Neural progenitor cell (in vitro differentiated cells): ENCODE measurements at regions not wholly inside any gene's neighbourhood (a gene's known extent, or its start where the extent isn't known, plus 50 kb on each side); places are given as distances from the start of the nearest gene placed in this dataset.

ENCODE experiments used
- DNase-seq: peaks from one replicate; pipeline ENCODE4 v3.0.0-alpha.2; 2016; ENCODE audit warnings: low spot score
- H2AFZ ChIP-seq: fragments of 200-600 bp; sonication (generic); replicated peaks from 2 replicates; pipeline ENCODE4 v1.6.1; 2016; ENCODE audit warnings: antibody characterized with exemption
- H3F3A ChIP-seq: fragments of 200-600 bp; sonication (generic); 2 replicates; pipeline ENCODE4 v1.6.1; 2016; ENCODE audit warnings: antibody characterized with exemption, low read depth
- H3K27ac ChIP-seq: fragments of 200-600 bp; sonication (generic); 2 replicates; pipeline ENCODE4 v1.5.1; 2016; ENCODE audit warnings: mild to moderate bottlenecking
- H3K27me3 ChIP-seq: fragments of 200-600 bp; sonication (generic); 2 replicates; pipeline ENCODE4 v1.6.1; 2016; ENCODE audit warnings: mild to moderate bottlenecking, moderate library complexity
- H3K36me3 ChIP-seq: fragments of 200-600 bp; sonication (generic); 2 replicates; pipeline ENCODE4 v1.5.1; 2016
- H3K4me1 ChIP-seq: fragments of 200-600 bp; sonication (generic); 2 replicates; pipeline ENCODE4 v1.6.1; 2016; ENCODE audit warnings: mixed run types
- H3K4me2 ChIP-seq: fragments of 200-600 bp; sonication (generic); 2 replicates; pipeline ENCODE4 v1.6.1; 2016
- H3K4me3 ChIP-seq: fragments of 200-600 bp; sonication (generic); 2 replicates; pipeline ENCODE4 v1.5.1; 2016
- H3K79me2 ChIP-seq: fragments of 200-600 bp; sonication (generic); 2 replicates; pipeline ENCODE4 v1.6.1; 2016; ENCODE audit warnings: low read depth
- H3K9ac ChIP-seq: fragments of 200-600 bp; sonication (generic); 2 replicates; pipeline ENCODE4 v1.6.1; 2016
- H3K9me3 ChIP-seq: fragments of 200-600 bp; sonication (generic); 2 replicates; pipeline ENCODE4 v1.5.1; 2016; ENCODE audit warnings: low read depth
- H4K20me1 ChIP-seq: fragments of 200-600 bp; sonication (generic); 2 replicates; pipeline ENCODE4 v1.6.1; 2016; ENCODE audit warnings: low read depth
- H3K27ac Mint-ChIP-seq: 3 replicates; pipeline ENCODE4 v1.8.0; 2021; ENCODE audit warnings: mixed read lengths
- H3K27me3 Mint-ChIP-seq: 2 replicates; pipeline ENCODE4 v1.8.0; 2022; ENCODE audit warnings: low read depth, mild to moderate bottlenecking, inconsistent platforms, moderate library complexity, mixed read lengths; ENCODE audit not compliant: insufficient read depth
- H3K36me3 Mint-ChIP-seq: 3 replicates; pipeline ENCODE4 v1.8.0; 2021; ENCODE audit warnings: mixed read lengths
- H3K4me1 Mint-ChIP-seq: 3 replicates; pipeline ENCODE4 v1.8.0; 2021; ENCODE audit warnings: mixed read lengths
- H3K4me3 Mint-ChIP-seq: 3 replicates; pipeline ENCODE4 v1.8.0; 2021; ENCODE audit warnings: mild to moderate bottlenecking, moderate library complexity, mixed read lengths
- H3K9me3 Mint-ChIP-seq: 3 replicates; pipeline ENCODE4 v1.8.0; 2020; ENCODE audit warnings: mixed read lengths
- CTCF ChIP-seq: fragments of 200-600 bp; sonication (generic); IDR thresholded peaks from 2 replicates; pipeline ENCODE4 v1.5.1; 2017; ENCODE audit warnings: antibody characterized with exemption, mild to moderate bottlenecking
- EZH2 ChIP-seq: fragments of 200-600 bp; sonication (generic); IDR thresholded peaks from 2 replicates; pipeline ENCODE4 v1.6.1; 2017; ENCODE audit warnings: antibody characterized with exemption, mild to moderate bottlenecking, moderate library complexity
- EZH2phosphoT487 ChIP-seq: fragments of 200-600 bp; sonication (generic); IDR thresholded peaks from 2 replicates; pipeline ENCODE4 v1.6.1; 2017; ENCODE audit warnings: antibody characterized with exemption

- H3K27me3 Mint-ChIP-seq: no peaks in the 10 kb centered on the region
- H3K4me1 Mint-ChIP-seq: peaks cover 23% of the 10 kb centered on the region
- Histone ChIP-seq H3K4me1 (peaks cover 23% of the 10 kb centered on the region), H4K20me1 (no peaks in the 10 kb centered on the region), H3K36me3 (no peaks in the 10 kb centered on the region), H3K4me2 (peak overlapping the region; percentile 46), H3K9me3 (no peaks in the 10 kb centered on the region), H3F3A (peaks cover 3% of the 10 kb centered on the region), H3K79me2 (no peaks in the 10 kb centered on the region), H3K4me3 (no peak overlapping the region), H3K9ac (no peak overlapping the region), H3K27ac (no peak overlapping the region), H3K27me3 (no peaks in the 10 kb centered on the region), H2AFZ (no peak overlapping the region)
- DNase-seq: no peak
- TF ChIP-seq CTCF (no peak), EZH2phosphoT487 (no peak), EZH2 (no peak)
- H3K27ac Mint-ChIP-seq: no peak overlapping the region
- H3K9me3 Mint-ChIP-seq: no peaks in the 10 kb centered on the region
- H3K36me3 Mint-ChIP-seq: no peaks in the 10 kb centered on the region
- no peak overlapping the region for H3K4me3 Mint-ChIP-seq
Observed at GRCh38 chr4:135250040-135250439, 1048.5 kb upstream of the PABPC4L start.

GRCh38 chr4:135249024-135249423 is 1047.4 kb upstream of the PABPC4L start:
- no peaks in the 10 kb centered on the region for H3K27me3 ChIP-seq
- H3K36me3 ChIP-seq: no peaks in the 10 kb centered on the region
- H4K20me1 ChIP-seq: no peaks in the 10 kb centered on the region
- TF ChIP-seq CTCF: no peak
- no peak for TF ChIP-seq EZH2phosphoT487
- TF ChIP-seq EZH2: no peak
- H3K4me1 ChIP-seq: peaks cover 23% of the 10 kb centered on the region
- peak overlapping the region; percentile 46 for H3K4me2 ChIP-seq
- peaks cover 3% of the 10 kb centered on the region for H3F3A ChIP-seq
- H3K9me3 ChIP-seq: no peaks in the 10 kb centered on the region
- Mint-ChIP-seq H3K4me1 (peaks cover 30% of the 10 kb centered on the region), H3K9me3 (no peaks in the 10 kb centered on the region), H3K36me3 (no peaks in the 10 kb centered on the region), H3K4me3 (no peak overlapping the region), H3K27me3 (no peaks in the 10 kb centered on the region), H3K27ac (no peak overlapping the region)
- H3K4me3 ChIP-seq: no peak overlapping the region
- H3K9ac ChIP-seq: no peak overlapping the region
- peak; percentile 44 for DNase-seq
- H3K79me2 ChIP-seq: no peaks in the 10 kb centered on the region
- no peak overlapping the region for H2AFZ ChIP-seq
- no peak overlapping the region for H3K27ac ChIP-seq

GRCh38 chr4:135244696-135245095 is 1043.1 kb upstream of the PABPC4L start:
- H3F3A ChIP-seq: peaks cover 3% of the 10 kb centered on the region
- Mint-ChIP-seq H3K27ac (no peak overlapping the region), H3K4me3 (no peak overlapping the region), H3K4me1 (peaks cover 17% of the 10 kb centered on the region), H3K27me3 (no peaks in the 10 kb centered on the region), H3K36me3 (no peaks in the 10 kb centered on the region), H3K9me3 (peaks cover 3% of the 10 kb centered on the region)
- H3K36me3 ChIP-seq: no peaks in the 10 kb centered on the region
- H3K27me3 ChIP-seq: no peaks in the 10 kb centered on the region
- H3K27ac ChIP-seq: no peak overlapping the region
- no peak overlapping the region for H3K4me2 ChIP-seq
- no peak overlapping the region for H3K4me3 ChIP-seq
- H4K20me1 ChIP-seq: no peaks in the 10 kb centered on the region
- no peak overlapping the region for H3K9ac ChIP-seq
- H3K4me1 ChIP-seq: peaks cover 11% of the 10 kb centered on the region
- DNase-seq: no peak
- no peaks in the 10 kb centered on the region for H3K79me2 ChIP-seq
- H3K9me3 ChIP-seq: no peaks in the 10 kb centered on the region
- no peak for TF ChIP-seq EZH2phosphoT487
- no peak for TF ChIP-seq EZH2
- no peak for TF ChIP-seq CTCF
- H2AFZ ChIP-seq: no peak overlapping the region

GRCh38 chr4:135244056-135244455 is 1042.5 kb upstream of the PABPC4L start:
- Mint-ChIP-seq H3K36me3 (no peaks in the 10 kb centered on the region), H3K9me3 (peaks cover 3% of the 10 kb centered on the region), H3K4me3 (no peak overlapping the region), H3K27me3 (no peaks in the 10 kb centered on the region), H3K27ac (no peak overlapping the region), H3K4me1 (peaks cover 14% of the 10 kb centered on the region)
- DNase-seq: no peak
- H4K20me1 ChIP-seq: no peaks in the 10 kb centered on the region
- peaks cover 5% of the 10 kb centered on the region for H3K4me1 ChIP-seq
- peaks cover 3% of the 10 kb centered on the region for H3F3A ChIP-seq
- no peaks in the 10 kb centered on the region for H3K36me3 ChIP-seq
- H3K79me2 ChIP-seq: no peaks in the 10 kb centered on the region
- no peak overlapping the region for H3K27ac ChIP-seq
- H3K4me2 ChIP-seq: no peak overlapping the region
- H3K9ac ChIP-seq: no peak overlapping the region
- no peak for TF ChIP-seq CTCF
- TF ChIP-seq EZH2phosphoT487: no peak
- no peak overlapping the region for H2AFZ ChIP-seq
- no peaks in the 10 kb centered on the region for H3K27me3 ChIP-seq
- no peak overlapping the region for H3K4me3 ChIP-seq
- H3K9me3 ChIP-seq: no peaks in the 10 kb centered on the region
